ENCODE measurements at regions not wholly inside any gene's neighbourhood (a gene's known extent, or its start where the extent isn't known, plus 50 kb on each side); places are given as distances from the start of the nearest gene placed in this dataset.

DNA sequence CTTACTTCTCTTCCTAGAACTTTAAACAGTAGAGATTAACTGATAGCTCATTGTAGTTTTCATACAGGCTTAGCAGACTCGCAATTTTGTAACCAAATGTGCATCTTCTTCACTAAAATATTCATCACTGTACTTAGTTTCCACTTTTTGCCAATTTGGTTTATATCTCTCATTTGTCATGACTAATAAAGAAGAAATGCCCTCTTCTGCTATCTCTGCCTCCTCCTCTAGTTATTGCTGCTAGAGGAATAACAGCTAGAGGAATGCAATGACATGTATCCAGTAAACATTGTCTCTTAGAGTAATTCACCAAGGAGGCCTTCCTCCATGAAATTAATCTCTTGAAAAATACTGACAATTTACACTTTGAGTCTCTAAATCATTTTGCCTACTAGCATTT lies 115.5 kb upstream of the COX10 start:
- ATAC-seq: no peak
- POLR2A ChIA-PET: no interaction called here

DNA sequence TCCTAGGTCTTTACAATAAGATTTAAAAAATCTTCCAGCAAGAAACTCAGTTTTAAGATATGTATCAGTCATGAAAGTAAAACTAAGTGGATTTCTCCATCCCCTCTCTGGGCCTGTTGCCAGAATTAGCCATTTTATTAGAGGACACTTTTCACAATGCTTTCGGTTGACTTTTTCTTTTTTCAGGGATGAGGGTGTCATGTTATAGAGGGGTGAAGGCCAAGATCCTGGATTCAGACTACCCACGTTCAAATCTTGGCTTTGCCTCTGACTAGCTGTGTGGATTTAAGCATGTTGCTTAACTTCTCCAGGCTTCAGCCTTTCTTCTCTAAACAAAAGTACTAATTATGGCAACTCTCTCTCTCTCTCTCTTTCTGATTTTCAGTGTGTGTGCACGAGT lies 111.7 kb upstream of the COX10 start:
- ChIA-PET POLR2A (interaction anchor here (0.6 kb wide), 1 partner anchor 1362 kb away, joined by 3 read pairs; no protein-coding TSS in a partner anchor), CTCF (no interaction called here)
- DNase-seq (ENCODE audit: low read depth, low spot score) (no peak), ATAC-seq (no peak)
- Histone ChIP-seq H3K4me1 (ENCODE audit: control insufficient read depth, insufficient read depth, low read length) (no peaks in the 10 kb centered on the region), H3K4me3 (ENCODE audit: low read depth in 2 of 2, low read length in 2 of 2) (no peak overlapping the region), H3K27me3 (ENCODE audit: control insufficient read depth, insufficient read depth, low read length) (no peaks in the 10 kb centered on the region), H3K9me3 (ENCODE audit: control insufficient read depth, insufficient read depth, low read depth, low read length) (no peaks in the 10 kb centered on the region), H3K36me3 (ENCODE audit: control insufficient read depth, insufficient read depth, low read length) (no peaks in the 10 kb centered on the region), H3K27ac (ENCODE audit: low read length) (no peak overlapping the region)
- TF ChIP-seq, protein P1, sequence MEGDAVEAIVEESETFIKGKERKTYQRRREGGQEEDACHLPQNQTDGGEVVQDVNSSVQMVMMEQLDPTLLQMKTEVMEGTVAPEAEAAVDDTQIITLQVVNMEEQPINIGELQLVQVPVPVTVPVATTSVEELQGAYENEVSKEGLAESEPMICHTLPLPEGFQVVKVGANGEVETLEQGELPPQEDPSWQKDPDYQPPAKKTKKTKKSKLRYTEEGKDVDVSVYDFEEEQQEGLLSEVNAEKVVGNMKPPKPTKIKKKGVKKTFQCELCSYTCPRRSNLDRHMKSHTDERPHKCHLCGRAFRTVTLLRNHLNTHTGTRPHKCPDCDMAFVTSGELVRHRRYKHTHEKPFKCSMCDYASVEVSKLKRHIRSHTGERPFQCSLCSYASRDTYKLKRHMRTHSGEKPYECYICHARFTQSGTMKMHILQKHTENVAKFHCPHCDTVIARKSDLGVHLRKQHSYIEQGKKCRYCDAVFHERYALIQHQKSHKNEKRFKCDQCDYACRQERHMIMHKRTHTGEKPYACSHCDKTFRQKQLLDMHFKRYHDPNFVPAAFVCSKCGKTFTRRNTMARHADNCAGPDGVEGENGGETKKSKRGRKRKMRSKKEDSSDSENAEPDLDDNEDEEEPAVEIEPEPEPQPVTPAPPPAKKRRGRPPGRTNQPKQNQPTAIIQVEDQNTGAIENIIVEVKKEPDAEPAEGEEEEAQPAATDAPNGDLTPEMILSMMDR (IDR thresholded peaks at IDR 0.05): no peak
- TF ChIP-seq POLR2AphosphoS5 (IDR thresholded peaks at IDR 0.05; ENCODE audit: low read depth, low read length): no peak
- TF ChIP-seq, protein P2, sequence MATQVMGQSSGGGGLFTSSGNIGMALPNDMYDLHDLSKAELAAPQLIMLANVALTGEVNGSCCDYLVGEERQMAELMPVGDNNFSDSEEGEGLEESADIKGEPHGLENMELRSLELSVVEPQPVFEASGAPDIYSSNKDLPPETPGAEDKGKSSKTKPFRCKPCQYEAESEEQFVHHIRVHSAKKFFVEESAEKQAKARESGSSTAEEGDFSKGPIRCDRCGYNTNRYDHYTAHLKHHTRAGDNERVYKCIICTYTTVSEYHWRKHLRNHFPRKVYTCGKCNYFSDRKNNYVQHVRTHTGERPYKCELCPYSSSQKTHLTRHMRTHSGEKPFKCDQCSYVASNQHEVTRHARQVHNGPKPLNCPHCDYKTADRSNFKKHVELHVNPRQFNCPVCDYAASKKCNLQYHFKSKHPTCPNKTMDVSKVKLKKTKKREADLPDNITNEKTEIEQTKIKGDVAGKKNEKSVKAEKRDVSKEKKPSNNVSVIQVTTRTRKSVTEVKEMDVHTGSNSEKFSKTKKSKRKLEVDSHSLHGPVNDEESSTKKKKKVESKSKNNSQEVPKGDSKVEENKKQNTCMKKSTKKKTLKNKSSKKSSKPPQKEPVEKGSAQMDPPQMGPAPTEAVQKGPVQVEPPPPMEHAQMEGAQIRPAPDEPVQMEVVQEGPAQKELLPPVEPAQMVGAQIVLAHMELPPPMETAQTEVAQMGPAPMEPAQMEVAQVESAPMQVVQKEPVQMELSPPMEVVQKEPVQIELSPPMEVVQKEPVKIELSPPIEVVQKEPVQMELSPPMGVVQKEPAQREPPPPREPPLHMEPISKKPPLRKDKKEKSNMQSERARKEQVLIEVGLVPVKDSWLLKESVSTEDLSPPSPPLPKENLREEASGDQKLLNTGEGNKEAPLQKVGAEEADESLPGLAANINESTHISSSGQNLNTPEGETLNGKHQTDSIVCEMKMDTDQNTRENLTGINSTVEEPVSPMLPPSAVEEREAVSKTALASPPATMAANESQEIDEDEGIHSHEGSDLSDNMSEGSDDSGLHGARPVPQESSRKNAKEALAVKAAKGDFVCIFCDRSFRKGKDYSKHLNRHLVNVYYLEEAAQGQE (IDR thresholded peaks at IDR 0.05; ENCODE audit: insufficient read depth in 1 of 2, low read depth in 2 of 2, low read length in 1 of 2): no peak
- TF ChIP-seq SIN3A (IDR thresholded peaks at IDR 0.05; ENCODE audit: borderline replicate concordance, insufficient read depth, low read depth, low read length): no peak
- no peak for TF ChIP-seq TCF7L2 (IDR thresholded peaks at IDR 0.05; ENCODE audit: low read depth, low read length)
- in situ Hi-C loops (cut with HindIII; ENCODE audit: low pct_unique_long_range_greater_than_20kb, low sequenced_read_pairs) (no loop called here), intact Hi-C loops (cut with micrococcal nuclease; ENCODE audit: unreplicated experiment) (no loop called here)
- BruUV-seq (replicated peaks): no TSS peak

More for the DNA sequence above, 115.5 kb upstream of the COX10 start:
- in situ Hi-C loops (cut with HindIII; ENCODE audit: low pct_unique_long_range_greater_than_20kb, low sequenced_read_pairs) (no loop called here), intact Hi-C loops (cut with micrococcal nuclease; ENCODE audit: unreplicated experiment) (no loop called here)
- Histone ChIP-seq H3K27ac (ENCODE audit: low read length) (no peak overlapping the region), H3K4me1 (ENCODE audit: control insufficient read depth, insufficient read depth, low read length) (no peaks in the 10 kb centered on the region), H3K9me3 (ENCODE audit: control insufficient read depth, insufficient read depth, low read depth, low read length) (no peaks in the 10 kb centered on the region), H3K36me3 (ENCODE audit: control insufficient read depth, insufficient read depth, low read length) (no peaks in the 10 kb centered on the region), H3K4me3 (ENCODE audit: low read depth in 2 of 2, low read length in 2 of 2) (no peak overlapping the region), H3K27me3 (ENCODE audit: control insufficient read depth, insufficient read depth, low read length) (no peaks in the 10 kb centered on the region)
- BruUV-seq (replicated peaks): no TSS peak
- TF ChIP-seq TCF7L2 (IDR thresholded peaks at IDR 0.05; ENCODE audit: low read depth, low read length): no peak
- TF ChIP-seq, protein P1 (IDR thresholded peaks at IDR 0.05): no peak
- no peak for TF ChIP-seq POLR2AphosphoS5 (IDR thresholded peaks at IDR 0.05; ENCODE audit: low read depth, low read length)
- TF ChIP-seq, protein P2 (IDR thresholded peaks at IDR 0.05; ENCODE audit: insufficient read depth in 1 of 2, low read depth in 2 of 2, low read length in 1 of 2): no peak
- no peak for TF ChIP-seq SIN3A (IDR thresholded peaks at IDR 0.05; ENCODE audit: borderline replicate concordance, insufficient read depth, low read depth, low read length)
- CTCF ChIA-PET: no interaction called here
- no peak for DNase-seq (ENCODE audit: low read depth, low spot score)
